ENCODE measurements at regions not wholly inside any gene's neighbourhood (a gene's known extent, or its start where the extent isn't known, plus 50 kb on each side); places are given as distances from the start of the nearest gene placed in this dataset.

DNA sequence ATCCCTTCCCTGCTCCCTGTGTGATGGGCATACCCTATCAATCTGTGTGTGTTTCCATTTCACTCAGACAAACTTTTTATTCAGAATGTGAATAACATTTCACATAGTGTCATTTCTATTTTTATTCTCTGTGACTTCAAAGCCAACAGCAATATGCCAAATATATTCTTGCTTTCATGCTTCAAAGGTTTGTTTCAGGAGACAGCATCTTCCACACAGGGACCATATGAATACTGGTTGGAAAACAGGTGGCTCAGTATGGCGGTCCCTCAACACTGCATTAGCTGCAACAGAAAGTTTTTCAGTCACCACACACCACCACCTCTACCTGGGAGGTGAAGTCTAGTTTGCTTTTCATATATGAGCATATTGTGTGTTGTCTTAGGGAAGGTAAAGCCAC is 111.0 kb upstream of the PTPN3 start:
- ChIA-PET CTCF (no interaction called here), POLR2A (ENCODE audit: unreplicated experiment) (no interaction called here)
- H4K8ac ChIP-seq (ENCODE audit: low read depth in 2 of 2, low read length in 2 of 2) = no peak overlapping the region
- no peak overlapping the region for H2BK5ac ChIP-seq (ENCODE audit: low read depth, low read length, poor library complexity, severe bottlenecking)
- no peak overlapping the region for H3K4me2 ChIP-seq (ENCODE audit: low read depth, low read length)
- no peaks in the 10 kb centered on the region; the same call in 1 of the 2 replicates for H3K9me3 ChIP-seq (ENCODE audit: control insufficient read depth, insufficient read depth, low read length)
- WGBS, 2 experiments (ENCODE audit: extremely low coverage in 2 of 2, insufficient read length in 1 of 2) = no CpG with 5 or more reads among the region's 1 CpG
- H3K23ac ChIP-seq (ENCODE audit: low read depth, low read length) = no peak overlapping the region
- no peak overlapping the region for H2BK120ac ChIP-seq (ENCODE audit: low read depth, low read length)
- no peak overlapping the region for H3K4me3 ChIP-seq (ENCODE audit: insufficient read depth, low read depth, low read length)
- H3K14ac ChIP-seq (replicated peaks; ENCODE audit: low read depth, low read length) = no peak overlapping the region
- H4K91ac ChIP-seq (ENCODE audit: insufficient read depth, low read depth, low read length) = no peak overlapping the region
- BruUV-seq (replicated peaks) = no TSS peak
- ATAC-seq (ENCODE audit: low read depth) (no peak), DNase-seq (no peak)
- H3K36me3 ChIP-seq (ENCODE audit: control insufficient read depth, insufficient read depth, low read length) = no peaks in the 10 kb centered on the region
- peaks cover 26% of the 10 kb centered on the region for H3K27me3 ChIP-seq (ENCODE audit: control insufficient read depth, insufficient read depth, low read length)
- H3K9me1 ChIP-seq (ENCODE audit: insufficient read depth, low read length) = no peaks in the 10 kb centered on the region
- no peak overlapping the region for H3K27ac ChIP-seq (ENCODE audit: insufficient read depth, low read length)
- dilution Hi-C loops (cut with HindIII; ENCODE audit: low sequenced_read_pairs, unreplicated experiment) = no loop called here
- intact Hi-C loops (cut with micrococcal nuclease) = loop anchor here (5.0 kb wide), 1 partner anchor 43 kb away; no protein-coding TSS in a partner anchor
- no peaks in the 10 kb centered on the region for H3K4me1 ChIP-seq (ENCODE audit: control insufficient read depth, insufficient read depth, low read length)
- no peak overlapping the region for H2AFZ ChIP-seq (replicated peaks; ENCODE audit: low read length, poor library complexity)
- no peak overlapping the region for H3K18ac ChIP-seq (ENCODE audit: low read depth, low read length)
- H2AK5ac ChIP-seq (ENCODE audit: low read depth, low read length) = no peak overlapping the region
- no peak overlapping the region for H4K5ac ChIP-seq (ENCODE audit: low read depth, low read length)
- H2BK20ac ChIP-seq (ENCODE audit: low read depth, low read length) = no peak overlapping the region
- TF ChIP-seq NFE2L2 (IDR thresholded peaks at IDR 0.05; ENCODE audit: low read depth, low read length) = no peak
- no peak for TF ChIP-seq RFX5 (IDR thresholded peaks at IDR 0.05; ENCODE audit: low read depth, low read length)
- no peak for TF ChIP-seq RAD21 (IDR thresholded peaks at IDR 0.05; ENCODE audit: low read length)
- TF ChIP-seq, protein P1, sequence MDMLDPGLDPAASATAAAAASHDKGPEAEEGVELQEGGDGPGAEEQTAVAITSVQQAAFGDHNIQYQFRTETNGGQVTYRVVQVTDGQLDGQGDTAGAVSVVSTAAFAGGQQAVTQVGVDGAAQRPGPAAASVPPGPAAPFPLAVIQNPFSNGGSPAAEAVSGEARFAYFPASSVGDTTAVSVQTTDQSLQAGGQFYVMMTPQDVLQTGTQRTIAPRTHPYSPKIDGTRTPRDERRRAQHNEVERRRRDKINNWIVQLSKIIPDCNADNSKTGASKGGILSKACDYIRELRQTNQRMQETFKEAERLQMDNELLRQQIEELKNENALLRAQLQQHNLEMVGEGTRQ (IDR thresholded peaks at IDR 0.05; ENCODE audit: low read depth, low read length) = no peak
- TF ChIP-seq, protein P2, sequence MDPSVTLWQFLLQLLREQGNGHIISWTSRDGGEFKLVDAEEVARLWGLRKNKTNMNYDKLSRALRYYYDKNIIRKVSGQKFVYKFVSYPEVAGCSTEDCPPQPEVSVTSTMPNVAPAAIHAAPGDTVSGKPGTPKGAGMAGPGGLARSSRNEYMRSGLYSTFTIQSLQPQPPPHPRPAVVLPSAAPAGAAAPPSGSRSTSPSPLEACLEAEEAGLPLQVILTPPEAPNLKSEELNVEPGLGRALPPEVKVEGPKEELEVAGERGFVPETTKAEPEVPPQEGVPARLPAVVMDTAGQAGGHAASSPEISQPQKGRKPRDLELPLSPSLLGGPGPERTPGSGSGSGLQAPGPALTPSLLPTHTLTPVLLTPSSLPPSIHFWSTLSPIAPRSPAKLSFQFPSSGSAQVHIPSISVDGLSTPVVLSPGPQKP (IDR thresholded peaks at IDR 0.05; ENCODE audit: borderline replicate concordance, low read depth, low read length) = no peak
- no peak for TF ChIP-seq POLR2A (IDR thresholded peaks at IDR 0.05; ENCODE audit: low read depth, low read length)
- TF ChIP-seq MAFK (IDR thresholded peaks at IDR 0.05; ENCODE audit: low read depth, low read length) = no peak
- TF ChIP-seq FOS (IDR thresholded peaks at IDR 0.05; ENCODE audit: low read depth, low read length) = no peak
- TF ChIP-seq SMC3 (IDR thresholded peaks at IDR 0.05; ENCODE audit: low read depth, low read length) = no peak
- no peak for TF ChIP-seq MXI1 (IDR thresholded peaks at IDR 0.05; ENCODE audit: borderline replicate concordance, low read depth, low read length)
- no peak for TF ChIP-seq CEBPB (IDR thresholded peaks at IDR 0.05; ENCODE audit: low read depth, low read length)
- no peak for TF ChIP-seq CHD1 (IDR thresholded peaks at IDR 0.05; ENCODE audit: low read depth, low read length)
- TF ChIP-seq, protein P3, sequence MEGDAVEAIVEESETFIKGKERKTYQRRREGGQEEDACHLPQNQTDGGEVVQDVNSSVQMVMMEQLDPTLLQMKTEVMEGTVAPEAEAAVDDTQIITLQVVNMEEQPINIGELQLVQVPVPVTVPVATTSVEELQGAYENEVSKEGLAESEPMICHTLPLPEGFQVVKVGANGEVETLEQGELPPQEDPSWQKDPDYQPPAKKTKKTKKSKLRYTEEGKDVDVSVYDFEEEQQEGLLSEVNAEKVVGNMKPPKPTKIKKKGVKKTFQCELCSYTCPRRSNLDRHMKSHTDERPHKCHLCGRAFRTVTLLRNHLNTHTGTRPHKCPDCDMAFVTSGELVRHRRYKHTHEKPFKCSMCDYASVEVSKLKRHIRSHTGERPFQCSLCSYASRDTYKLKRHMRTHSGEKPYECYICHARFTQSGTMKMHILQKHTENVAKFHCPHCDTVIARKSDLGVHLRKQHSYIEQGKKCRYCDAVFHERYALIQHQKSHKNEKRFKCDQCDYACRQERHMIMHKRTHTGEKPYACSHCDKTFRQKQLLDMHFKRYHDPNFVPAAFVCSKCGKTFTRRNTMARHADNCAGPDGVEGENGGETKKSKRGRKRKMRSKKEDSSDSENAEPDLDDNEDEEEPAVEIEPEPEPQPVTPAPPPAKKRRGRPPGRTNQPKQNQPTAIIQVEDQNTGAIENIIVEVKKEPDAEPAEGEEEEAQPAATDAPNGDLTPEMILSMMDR (conservative IDR thresholded peaks at IDR 0.05; ENCODE audit: low read depth, low read length) = no peak
- H3K56ac ChIP-seq (ENCODE audit: extremely low read depth, insufficient read depth, low read length) = no peak overlapping the region
- in situ Hi-C loops (cut with MboI; ENCODE audit: low sequenced_read_pairs) = no loop called here
- H2BK15ac ChIP-seq (ENCODE audit: low read depth, low read length) = no peak overlapping the region
- no peaks in the 10 kb centered on the region for H4K20me1 ChIP-seq (ENCODE audit: insufficient read depth, low read length)
- H3K4ac ChIP-seq (ENCODE audit: low read depth, low read length) = no peak overlapping the region
- H3K79me1 ChIP-seq (ENCODE audit: low read depth in 1 of 2, low read length in 2 of 2) = no peaks in the 10 kb centered on the region
- no peak overlapping the region for H2AK9ac ChIP-seq (replicated peaks; ENCODE audit: low read depth, low read length, poor library complexity)
- no peak overlapping the region for H3K9ac ChIP-seq (ENCODE audit: low read depth, low read length)

Measured in IMR-90 (cell line).